GM19035 (cell line): ENCODE measurements at regions not wholly inside any gene's neighbourhood (a gene's known extent, or its start where the extent isn't known, plus 50 kb on each side); places are given as distances from the start of the nearest gene placed in this dataset.
A peak's percentile ranks its signal among the peaks of the same experiment; 100 is the strongest.

ENCODE experiments used
- ATAC-seq: cut with Tn5 transposase; IDR thresholded peaks from one replicate; pipeline ENCODE4 v1.9.1; 2021; ENCODE audit not compliant: unreplicated experiment

GRCh38 chr9:1653282-1653681, 361.9 kb upstream of the SMARCA2 start:
- no peak for ATAC-seq

DNA sequence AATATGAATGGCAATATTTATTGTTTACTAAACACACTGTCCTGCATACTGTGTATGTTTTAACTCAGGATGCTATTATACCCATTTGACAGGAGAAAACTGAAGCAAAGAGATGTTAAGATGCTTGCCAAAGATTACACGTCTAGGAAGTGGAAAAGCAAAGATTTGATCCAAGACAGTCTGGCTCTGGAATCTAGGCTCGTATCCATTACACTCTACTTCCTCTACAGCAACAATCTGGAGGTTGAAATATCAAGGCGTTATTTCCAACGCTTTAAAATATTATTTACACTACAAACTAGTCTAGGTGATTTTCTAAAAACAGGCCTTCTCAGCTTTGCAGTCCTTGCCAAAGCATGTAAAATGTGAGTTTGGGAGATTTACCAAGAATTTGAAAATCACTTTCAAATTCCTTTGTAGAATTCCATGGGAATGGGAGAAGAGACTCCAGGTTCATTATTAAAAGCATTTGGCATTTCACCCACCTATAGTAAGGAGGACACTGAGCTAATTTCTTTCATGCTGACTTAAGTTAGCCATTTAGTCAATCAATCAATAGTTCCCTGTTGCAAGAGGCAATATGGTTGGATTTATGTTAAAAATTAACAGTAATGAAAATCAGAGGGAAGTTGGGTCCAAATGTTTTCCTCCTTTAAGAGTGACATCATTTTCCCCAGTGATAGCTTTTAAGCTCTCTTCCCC, 356.3 kb upstream of the SMARCA2 start:
- no peak for ATAC-seq

GRCh38 chr9:1659363-1659690, 355.8 kb upstream of the SMARCA2 start:
- no peak for ATAC-seq

- ATAC-seq: no peak
Observed at GRCh38 chr9:1668441-1668840, 346.7 kb upstream of the SMARCA2 start.

- no peak for ATAC-seq
Observed at GRCh38 chr9:1673300-1673699, 341.8 kb upstream of the SMARCA2 start.

- ATAC-seq: no peak
Observed at GRCh38 chr9:1676771-1677170, 338.4 kb upstream of the SMARCA2 start.

DNA sequence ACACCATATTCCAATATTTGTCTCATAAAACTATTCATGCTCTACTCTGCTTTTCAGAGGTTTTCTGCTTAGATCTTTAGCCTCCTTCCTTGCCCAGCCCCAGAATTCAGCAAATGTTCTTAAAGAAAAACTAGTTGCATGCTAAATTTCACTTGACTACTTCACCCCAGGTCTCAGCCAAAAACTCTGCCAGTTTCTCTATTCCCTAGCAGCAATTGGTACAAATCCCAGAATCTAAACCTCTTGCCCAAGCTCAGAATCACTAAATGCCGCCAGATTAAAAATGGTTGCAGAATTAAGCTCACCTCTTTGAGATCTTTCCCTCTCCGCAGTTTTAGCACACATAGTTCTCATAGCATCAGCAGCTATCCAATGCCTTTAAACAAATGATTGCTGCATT, 331.2 kb upstream of the SMARCA2 start:
- ATAC-seq: no peak

GRCh38 chr9:1698991-1699390, 316.2 kb upstream of the SMARCA2 start:
- ATAC-seq: no peak

DNA sequence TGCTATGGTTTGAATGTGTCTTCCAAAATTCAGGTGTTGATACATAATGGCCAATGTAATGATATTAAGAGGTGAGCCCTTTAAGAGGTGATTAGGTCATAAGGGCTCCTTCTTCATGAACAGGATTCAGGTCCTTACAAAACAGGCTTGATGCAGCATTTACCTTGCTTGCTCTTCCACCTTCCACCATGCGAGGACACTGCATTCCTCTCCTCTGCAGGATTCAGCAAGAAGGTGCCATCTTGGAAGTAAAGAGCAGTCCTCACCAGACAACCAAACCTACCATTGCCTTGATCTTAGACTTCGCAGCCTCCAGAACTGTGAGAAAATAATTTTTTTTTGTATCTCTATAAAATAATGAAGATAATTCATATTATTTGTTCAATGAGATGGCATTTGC, 314.0 kb upstream of the SMARCA2 start:
- no peak for ATAC-seq

- no peak for ATAC-seq
Observed at GRCh38 chr9:1702701-1703100, 312.4 kb upstream of the SMARCA2 start.

DNA sequence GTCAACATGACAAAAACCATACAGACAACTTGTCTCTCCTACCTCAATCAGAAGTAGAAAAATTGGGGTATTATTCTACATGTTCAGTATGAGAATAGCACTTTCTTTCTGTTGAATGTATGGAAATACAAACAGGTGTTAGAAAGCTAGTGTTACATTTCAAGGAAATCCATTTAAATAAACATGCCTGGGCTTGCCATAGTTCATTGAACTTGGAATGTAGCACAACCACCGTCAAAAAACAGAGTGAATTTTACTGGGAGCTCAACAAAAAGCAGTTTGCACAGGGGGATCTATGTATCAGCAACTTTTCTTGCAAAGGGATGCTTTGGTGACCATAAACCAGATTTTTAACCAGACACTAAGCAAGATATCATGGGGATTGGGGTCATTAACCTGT, 307.9 kb upstream of the SMARCA2 start:
- ATAC-seq: no peak

DNA sequence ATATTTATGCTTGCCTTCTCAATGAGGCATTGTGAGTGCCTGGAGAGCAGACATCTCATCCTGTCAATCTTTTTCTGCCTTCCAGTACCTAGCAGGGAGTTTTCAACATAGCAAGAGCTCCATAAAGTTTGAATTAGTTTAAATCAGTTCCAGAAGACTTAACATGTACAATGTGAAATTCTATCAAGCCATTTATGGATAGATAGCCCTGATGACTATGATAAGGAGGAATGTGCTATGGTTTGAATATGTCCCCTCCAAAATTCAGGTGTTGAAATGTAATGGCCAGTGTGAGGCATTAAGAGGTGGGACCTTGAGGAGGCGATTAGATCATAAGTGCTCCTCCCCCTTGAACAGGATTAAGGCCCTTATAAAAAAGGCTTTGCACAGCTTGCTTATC, 306.9 kb upstream of the SMARCA2 start:
- no peak for ATAC-seq

- no peak for ATAC-seq
Observed at GRCh38 chr9:1709347-1709746, 305.8 kb upstream of the SMARCA2 start.

DNA sequence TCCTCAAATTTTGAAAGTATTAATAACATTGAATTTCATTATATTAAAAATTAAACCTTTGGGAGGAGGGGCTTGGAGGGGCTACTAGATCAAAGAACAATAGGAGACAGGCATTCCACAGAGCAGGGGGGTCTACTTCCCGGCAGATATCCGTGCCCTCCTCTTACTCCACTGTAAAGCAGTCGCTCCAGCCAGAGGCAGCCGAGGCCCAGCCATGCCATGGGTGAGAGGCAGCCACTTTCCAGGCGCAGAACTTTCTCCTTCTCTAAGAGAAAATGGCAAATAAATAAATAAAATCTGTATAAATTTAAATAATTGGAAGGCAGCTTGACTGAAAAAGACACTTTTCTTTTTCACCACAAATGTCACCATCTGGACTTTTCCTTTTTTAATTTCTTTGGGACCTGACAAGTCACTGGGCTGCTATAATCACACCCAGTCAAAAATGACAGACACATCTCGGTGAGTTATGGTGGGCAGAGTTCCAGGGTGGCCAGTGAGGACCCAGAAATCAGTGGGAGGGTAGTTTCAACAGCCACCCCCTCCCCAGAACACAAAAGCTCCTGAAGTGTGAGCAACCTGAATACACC, 302.2 kb upstream of the SMARCA2 start:
- ATAC-seq: no peak

DNA sequence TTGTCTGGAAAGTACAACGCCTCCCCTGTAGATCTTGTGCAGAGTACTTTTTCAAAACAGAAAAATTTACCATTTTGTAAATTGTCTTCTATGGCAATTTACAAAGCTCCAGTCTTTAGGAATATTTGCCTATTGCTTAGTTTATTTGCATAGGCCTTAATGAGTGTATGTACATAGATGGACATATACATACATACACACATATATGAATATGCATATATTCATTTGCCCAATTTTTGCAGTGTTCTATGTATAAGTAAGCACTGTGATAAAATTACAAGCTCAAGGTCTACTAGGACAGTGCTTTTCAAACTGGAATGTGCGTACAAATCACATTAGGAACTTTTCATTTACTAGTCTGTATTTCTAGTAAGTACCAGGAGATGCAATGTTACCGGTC, 301.3 kb upstream of the SMARCA2 start:
- ATAC-seq: no peak

DNA sequence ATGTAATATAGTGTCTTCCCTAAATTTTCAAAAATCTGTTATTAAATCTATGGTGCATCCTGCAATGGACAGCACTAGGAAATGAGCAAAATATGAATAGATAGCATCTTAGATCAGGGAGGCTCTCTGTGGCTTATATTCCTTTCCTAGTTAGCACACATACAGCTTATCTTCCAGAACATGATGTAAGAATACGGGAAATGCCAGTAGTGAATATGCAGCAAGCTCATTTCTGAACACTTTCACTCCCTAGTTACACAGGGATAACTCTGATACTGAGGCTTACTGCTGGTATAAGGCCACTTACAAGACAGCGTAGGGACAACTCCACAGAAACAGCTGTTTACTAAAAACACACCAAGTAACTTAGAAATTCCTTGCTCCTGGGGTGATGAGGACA, 297.3 kb upstream of the SMARCA2 start:
- no peak for ATAC-seq

DNA sequence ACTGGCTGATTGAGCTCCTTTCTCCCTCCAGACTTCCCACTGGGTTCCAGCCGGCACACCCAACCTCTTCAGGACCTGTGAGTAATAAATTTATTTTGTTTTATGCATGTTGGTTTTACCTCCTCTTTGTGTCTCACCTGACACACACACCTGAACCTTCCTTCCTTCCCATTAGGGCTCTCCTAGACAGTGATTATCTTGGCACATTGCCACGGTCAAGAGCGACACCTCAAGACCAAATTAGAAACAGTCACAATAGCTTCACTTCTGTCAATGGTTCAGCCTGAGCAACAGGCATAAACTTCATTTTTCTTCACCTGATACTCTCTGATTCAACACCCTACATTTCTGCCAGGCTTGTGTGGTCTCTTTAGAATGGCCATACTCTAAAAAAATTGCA, 296.3 kb upstream of the SMARCA2 start:
- no peak for ATAC-seq

- ATAC-seq: no peak
Observed at GRCh38 chr9:1721196-1721595, 294.0 kb upstream of the SMARCA2 start.

DNA sequence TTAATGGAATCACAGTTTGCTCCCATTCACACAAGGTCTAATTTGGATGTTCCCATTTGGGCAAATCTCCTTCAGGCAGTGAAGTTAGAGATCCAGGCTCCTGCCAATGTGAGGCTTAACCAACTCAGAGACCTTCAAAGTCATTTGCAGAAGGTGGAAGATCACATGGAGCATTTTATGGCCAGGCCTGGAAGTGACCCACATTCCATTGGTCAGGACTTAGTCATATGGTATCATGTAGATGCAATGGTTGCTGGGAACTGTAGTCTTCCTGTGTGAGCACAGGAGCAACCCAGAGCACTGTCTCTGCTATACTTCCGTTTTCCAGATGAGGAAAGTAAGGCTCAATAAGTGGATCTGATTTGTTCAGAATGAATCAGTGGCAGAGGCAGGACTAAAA, 292.7 kb upstream of the SMARCA2 start:
- ATAC-seq: no peak

- no peak for ATAC-seq
Observed at GRCh38 chr9:1723522-1724015, 291.6 kb upstream of the SMARCA2 start.

- ATAC-seq: peak; percentile 53
Observed at GRCh38 chr9:1726993-1727759, 288.0 kb upstream of the SMARCA2 start.

DNA sequence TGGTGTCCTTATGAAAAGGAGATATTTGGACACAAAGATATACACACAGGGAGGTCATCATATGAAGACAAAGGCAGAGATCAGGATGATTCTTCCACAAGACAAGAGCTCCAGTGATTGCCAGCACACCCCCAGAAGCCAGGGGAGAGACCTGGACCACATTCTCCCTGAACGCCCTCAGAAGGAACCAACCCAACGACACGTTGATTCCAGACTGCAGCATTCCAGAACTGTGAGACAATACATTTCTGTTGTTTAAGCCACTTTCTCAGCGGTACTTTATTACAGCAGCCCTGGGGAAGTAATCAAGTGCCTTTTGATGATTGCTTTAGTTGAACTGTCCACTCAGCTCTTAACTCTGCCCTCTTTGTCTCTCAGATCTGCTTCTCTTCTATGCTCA, 285.5 kb upstream of the SMARCA2 start:
- no peak for ATAC-seq
